HFFc6 (cell line): ENCODE measurements at regions not wholly inside any gene's neighbourhood (a gene's known extent, or its start where the extent isn't known, plus 50 kb on each side); places are given as distances from the start of the nearest gene placed in this dataset.

ENCODE experiments used
- DNase-seq: peaks from one replicate; pipeline ENCODE4 v3.0.0-alpha.2; 2018
- H3K27ac Mint-ChIP-seq: 2 replicates; pipeline ENCODE4 v1.8.0; 2020; ENCODE audit warnings: mild to moderate bottlenecking, mixed read lengths
- H3K27me3 Mint-ChIP-seq: 2 replicates; pipeline ENCODE4 v1.8.0; 2021; ENCODE audit warnings: mild to moderate bottlenecking, moderate library complexity, mixed read lengths; ENCODE audit not compliant: insufficient read depth
- H3K36me3 Mint-ChIP-seq: 2 replicates; pipeline ENCODE4 v1.8.0; 2021; ENCODE audit warnings: low read depth, mixed read lengths
- H3K4me1 Mint-ChIP-seq: 2 replicates; pipeline ENCODE4 v1.8.0; 2020; ENCODE audit warnings: low read depth, mixed read lengths
- H3K4me3 Mint-ChIP-seq: 2 replicates; pipeline ENCODE4 v1.8.0; 2020; ENCODE audit warnings: mild to moderate bottlenecking, moderate library complexity, mixed read lengths
- H3K9me3 Mint-ChIP-seq: 2 replicates; pipeline ENCODE4 v1.8.0; 2020; ENCODE audit warnings: mild to moderate bottlenecking, mixed read lengths
- TF ChIP-seq, protein P1 (sequence below): fragments of 200-600 bp; sonication (generic); IDR thresholded peaks from 2 replicates; pipeline ENCODE4 v1.5.0; 2021; ENCODE audit warnings: antibody characterized with exemption, mild to moderate bottlenecking

DNA sequence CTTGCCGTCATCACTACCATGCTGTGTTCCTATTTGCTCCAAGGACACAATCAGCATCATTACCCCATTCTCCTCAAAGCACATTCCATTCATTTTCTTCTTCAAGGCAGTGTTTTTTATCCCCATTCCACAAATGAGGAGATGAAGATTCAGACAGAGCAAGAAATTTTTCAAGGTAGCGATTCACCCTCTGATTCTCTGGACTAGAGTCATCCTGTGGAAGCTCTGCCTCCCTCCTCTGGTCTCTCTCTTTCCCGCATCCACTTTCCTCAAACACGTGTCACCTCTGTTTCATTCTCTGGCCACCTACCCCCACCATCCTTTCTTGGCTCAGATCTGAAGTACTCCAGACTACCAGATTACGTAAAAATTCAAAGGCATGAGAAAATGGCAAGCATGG, 297.9 kb downstream of the SOX11 start:
- no peaks in the 10 kb centered on the region for H3K4me1 Mint-ChIP-seq
- peaks cover 7% of the 10 kb centered on the region for H3K36me3 Mint-ChIP-seq
- peaks cover 49% of the 10 kb centered on the region for H3K9me3 Mint-ChIP-seq
- DNase-seq, result no peak
- H3K27ac Mint-ChIP-seq, result no peak overlapping the region
- H3K4me3 Mint-ChIP-seq, result no peak overlapping the region
- TF ChIP-seq, protein P1, sequence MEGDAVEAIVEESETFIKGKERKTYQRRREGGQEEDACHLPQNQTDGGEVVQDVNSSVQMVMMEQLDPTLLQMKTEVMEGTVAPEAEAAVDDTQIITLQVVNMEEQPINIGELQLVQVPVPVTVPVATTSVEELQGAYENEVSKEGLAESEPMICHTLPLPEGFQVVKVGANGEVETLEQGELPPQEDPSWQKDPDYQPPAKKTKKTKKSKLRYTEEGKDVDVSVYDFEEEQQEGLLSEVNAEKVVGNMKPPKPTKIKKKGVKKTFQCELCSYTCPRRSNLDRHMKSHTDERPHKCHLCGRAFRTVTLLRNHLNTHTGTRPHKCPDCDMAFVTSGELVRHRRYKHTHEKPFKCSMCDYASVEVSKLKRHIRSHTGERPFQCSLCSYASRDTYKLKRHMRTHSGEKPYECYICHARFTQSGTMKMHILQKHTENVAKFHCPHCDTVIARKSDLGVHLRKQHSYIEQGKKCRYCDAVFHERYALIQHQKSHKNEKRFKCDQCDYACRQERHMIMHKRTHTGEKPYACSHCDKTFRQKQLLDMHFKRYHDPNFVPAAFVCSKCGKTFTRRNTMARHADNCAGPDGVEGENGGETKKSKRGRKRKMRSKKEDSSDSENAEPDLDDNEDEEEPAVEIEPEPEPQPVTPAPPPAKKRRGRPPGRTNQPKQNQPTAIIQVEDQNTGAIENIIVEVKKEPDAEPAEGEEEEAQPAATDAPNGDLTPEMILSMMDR, result no peak
- no peaks in the 10 kb centered on the region for H3K27me3 Mint-ChIP-seq

DNA sequence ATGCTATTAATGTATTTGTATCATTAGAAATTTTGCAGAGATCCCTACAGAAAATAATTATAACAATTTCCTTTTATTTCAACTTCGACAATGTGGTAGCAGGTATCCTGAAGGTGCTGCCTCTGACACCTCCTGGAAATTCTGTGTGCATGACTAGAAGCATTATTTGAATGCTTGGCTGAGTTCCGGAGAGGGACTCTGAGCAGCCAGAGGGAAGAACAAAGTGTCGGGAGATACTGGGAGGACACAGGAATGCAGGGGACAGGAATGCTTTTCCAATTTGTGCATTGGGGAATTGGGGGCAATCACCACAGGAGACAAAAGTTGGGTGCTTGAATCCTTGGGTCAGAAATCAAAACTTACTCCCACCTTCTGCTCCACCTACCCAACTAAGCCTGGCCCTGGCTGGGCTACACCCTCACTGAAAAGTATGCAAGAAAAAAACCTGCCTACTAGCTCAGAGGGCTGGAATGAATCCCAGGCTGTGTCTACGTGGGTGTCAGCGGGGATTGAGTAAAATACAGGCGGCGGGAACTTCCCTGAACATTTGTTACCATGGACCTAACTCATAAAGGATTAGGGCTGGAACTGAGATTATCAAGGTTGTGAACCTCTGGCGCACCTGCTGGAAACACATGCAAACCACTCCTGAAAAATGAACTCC, 299.3 kb downstream of the SOX11 start:
- no peak for DNase-seq
- H3K27me3 Mint-ChIP-seq, result no peaks in the 10 kb centered on the region
- peaks cover 12% of the 10 kb centered on the region for H3K36me3 Mint-ChIP-seq
- peaks cover 50% of the 10 kb centered on the region for H3K9me3 Mint-ChIP-seq
- no peaks in the 10 kb centered on the region for H3K4me1 Mint-ChIP-seq
- no peak overlapping the region for H3K4me3 Mint-ChIP-seq
- H3K27ac Mint-ChIP-seq, result no peak overlapping the region
- TF ChIP-seq, protein P1, result no peak

- H3K27me3 Mint-ChIP-seq, result no peaks in the 10 kb centered on the region
- H3K27ac Mint-ChIP-seq, result no peak overlapping the region
- H3K36me3 Mint-ChIP-seq, result peaks cover 5% of the 10 kb centered on the region; the same call in 1 of the 2 replicates
Measured at GRCh38 chr2:5995832-5996231, 303.6 kb downstream of the SOX11 start.

DNA sequence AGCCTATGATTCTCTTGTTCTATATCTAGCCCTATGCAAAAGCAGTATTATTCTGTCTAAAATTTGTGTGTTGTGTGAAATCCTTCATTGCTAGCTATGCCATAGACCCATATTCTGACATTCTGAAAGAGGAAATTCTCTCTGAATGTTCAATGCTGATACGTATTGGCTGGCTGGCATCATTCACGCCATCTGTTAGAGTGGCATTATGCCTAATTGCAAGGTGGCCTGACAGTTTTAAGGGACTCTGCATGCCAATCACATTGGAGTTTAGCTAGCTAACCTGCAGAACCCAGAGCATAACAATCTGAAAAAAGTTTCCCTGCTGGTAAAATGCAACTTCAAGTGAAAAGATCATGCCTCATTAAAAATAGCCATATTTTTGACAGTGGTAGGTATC, 316.0 kb downstream of the SOX11 start:
- TF ChIP-seq, protein P1, result no peak
- Mint-ChIP-seq H3K36me3 (no peaks in the 10 kb centered on the region; the same call in 1 of the 2 replicates), H3K27ac (no peak overlapping the region), H3K4me3 (no peak overlapping the region), H3K4me1 (no peaks in the 10 kb centered on the region), H3K9me3 (peaks cover 40% of the 10 kb centered on the region), H3K27me3 (no peaks in the 10 kb centered on the region)
- no peak for DNase-seq

More at GRCh38 chr2:5995832-5996231, 303.6 kb downstream of the SOX11 start:
- no peaks in the 10 kb centered on the region for H3K4me1 Mint-ChIP-seq
- H3K9me3 Mint-ChIP-seq, result peaks cover 59% of the 10 kb centered on the region
- H3K4me3 Mint-ChIP-seq, result no peak overlapping the region
- DNase-seq, result no peak
- TF ChIP-seq, protein P1, result no peak

DNA sequence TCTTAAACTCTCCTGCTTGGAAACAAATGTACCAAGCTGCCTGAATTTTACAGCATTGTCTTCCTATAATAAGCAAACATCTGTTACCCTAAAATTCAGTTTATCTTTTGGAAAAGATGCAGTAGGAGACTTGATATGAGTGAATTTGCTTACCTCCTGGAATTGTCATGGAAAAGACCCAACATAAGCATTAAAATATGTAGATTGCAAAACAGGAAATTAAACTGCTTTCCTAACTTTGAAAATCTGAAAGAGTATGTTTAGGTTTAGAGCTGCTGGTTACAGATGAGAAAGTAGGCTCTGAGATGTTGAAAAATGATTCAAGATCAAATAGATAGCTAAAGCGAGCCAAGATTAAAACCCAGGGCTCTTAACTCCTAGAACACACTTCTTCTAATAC, 316.5 kb downstream of the SOX11 start:
- H3K4me3 Mint-ChIP-seq, result no peak overlapping the region
- no peaks in the 10 kb centered on the region for H3K27me3 Mint-ChIP-seq
- H3K9me3 Mint-ChIP-seq, result peaks cover 36% of the 10 kb centered on the region
- DNase-seq, result no peak
- H3K4me1 Mint-ChIP-seq, result no peaks in the 10 kb centered on the region
- H3K27ac Mint-ChIP-seq, result no peak overlapping the region
- no peaks in the 10 kb centered on the region; the same call in 1 of the 2 replicates for H3K36me3 Mint-ChIP-seq
- TF ChIP-seq, protein P1, result no peak
